NCI-H1048 (cell line): ENCODE measurements at regions not wholly inside any gene's neighbourhood (a gene's known extent, or its start where the extent isn't known, plus 50 kb on each side); places are given as distances from the start of the nearest gene placed in this dataset.
"Not testable (repeated sequence)": the region's sequence is repeated elsewhere in the genome, so short reads cannot be mapped to it uniquely, and the experiment has no call there.

Experiments
- DNase-seq: peaks from one replicate; lab custom pipeline; 2025; lab: John Stamatoyannopoulos, UW

DNA sequence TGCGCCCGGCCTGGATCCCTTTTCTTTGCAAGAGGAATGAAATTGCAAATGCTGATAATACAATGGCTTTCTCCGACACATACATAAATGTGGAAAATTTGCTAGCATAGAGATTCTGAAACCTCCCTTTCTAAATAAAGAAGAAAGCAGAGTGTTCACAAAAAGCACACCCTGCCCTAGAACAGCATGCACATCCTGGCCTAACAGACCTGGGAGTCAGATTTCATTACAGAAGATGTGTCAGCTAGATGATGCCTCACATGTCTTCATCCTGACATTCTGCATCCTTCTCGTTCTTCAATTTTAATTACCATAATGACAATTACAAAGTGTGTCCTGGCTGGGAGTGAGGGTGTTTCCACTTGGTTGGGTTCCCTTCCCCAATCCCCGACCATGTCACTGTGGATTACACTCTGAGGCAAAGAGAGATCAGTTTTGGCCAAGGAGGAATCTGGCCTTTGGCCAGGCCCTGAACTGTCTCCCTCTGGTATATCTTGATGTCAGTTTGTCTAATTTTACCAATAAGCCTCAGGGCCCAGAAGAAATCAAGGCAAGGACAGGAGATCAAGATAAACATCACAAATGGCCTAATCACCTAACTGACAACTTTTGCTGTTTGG is 104.9 kb upstream of the SPATA12 start:
- DNase-seq: no peak

DNA sequence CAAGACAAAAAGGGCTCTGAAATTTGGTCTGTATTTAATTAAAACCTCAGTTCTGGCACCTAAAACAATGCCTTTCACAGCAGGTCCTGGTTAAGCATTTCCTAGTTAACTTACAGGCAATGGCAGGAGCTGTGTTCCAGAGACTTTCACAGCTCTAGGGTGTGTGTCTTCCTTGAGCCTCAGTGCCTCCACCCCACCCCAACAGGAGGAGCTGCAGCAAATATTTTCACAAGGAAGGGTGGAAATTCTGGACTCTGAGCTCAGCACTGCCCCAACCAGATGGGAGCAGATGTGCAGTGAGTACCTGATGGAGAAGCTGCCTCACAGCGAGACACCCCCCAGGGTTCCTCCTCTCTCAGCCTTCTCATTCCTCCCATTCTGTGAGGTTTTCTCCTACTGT is 106.3 kb upstream of the SPATA12 start:
- DNase-seq: no peak

- DNase-seq: no peak
These were observed 107.6 kb upstream of the SPATA12 start for GRCh38 chr3:56952846-56953245.

DNA sequence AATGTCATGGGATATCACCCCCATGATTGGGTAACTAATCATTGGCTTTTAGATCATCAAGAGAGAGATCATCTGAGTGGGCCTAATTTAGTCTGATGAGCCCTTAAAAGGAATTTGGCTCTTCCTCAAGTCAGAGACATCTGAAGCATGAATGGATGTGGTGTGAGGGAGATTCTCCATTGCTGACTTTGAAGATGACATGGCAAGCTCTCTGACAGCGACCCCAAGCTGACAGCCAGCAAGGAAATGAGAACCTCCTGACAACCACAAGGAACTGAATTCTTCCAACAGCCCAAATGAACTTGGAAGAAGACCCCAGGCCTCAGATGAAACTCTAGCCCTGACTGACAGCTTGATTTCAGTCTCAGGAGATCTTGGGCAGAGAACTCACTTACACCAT is 108.4 kb upstream of the SPATA12 start:
- DNase-seq: no peak

DNA sequence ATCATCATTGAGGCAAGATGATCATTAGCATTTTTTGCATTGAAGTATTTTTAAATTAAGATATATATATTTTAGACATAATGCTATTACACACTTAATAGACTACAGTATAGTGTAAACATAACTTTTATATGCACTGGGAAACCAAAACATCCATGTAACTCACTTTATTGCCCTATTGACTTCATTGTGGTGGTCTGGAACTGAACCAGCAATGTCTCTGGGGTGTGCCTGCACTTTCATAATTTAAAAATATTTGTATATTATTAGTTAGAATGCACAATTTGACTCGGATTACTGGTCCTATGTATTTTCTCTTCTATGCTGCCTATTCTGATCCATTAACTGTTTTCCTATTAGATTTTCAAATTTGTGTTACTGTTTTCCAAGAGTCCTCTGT is 109.1 kb upstream of the SPATA12 start:
- DNase-seq: no peak

DNA sequence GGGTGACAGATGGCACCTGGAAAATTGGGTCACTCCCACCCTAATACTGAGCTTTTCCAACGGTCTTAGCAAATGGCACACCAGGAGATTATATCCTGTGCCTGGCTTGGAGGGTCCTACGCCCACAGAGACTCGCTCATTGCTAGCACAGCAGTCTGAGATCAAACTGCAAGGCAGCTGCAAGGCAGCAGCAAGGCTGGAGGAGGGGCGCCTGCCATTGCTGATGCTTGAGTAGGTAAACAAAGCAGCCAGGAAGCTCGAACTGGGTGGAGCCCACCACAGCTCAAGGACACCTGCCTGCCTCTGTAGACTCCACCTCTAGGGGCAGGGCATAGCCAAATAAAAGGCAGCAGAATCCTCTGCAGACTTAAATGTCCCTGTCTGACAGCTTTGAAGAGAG is 115.1 kb upstream of the SPATA12 start:
- DNase-seq: not testable (repeated sequence)

- DNase-seq: no peak
These were observed 117.9 kb upstream of the SPATA12 start for GRCh38 chr3:56942523-56942922.

GRCh38 chr3:56940976-56941375 is 119.5 kb upstream of the SPATA12 start:
- no peak for DNase-seq

DNA sequence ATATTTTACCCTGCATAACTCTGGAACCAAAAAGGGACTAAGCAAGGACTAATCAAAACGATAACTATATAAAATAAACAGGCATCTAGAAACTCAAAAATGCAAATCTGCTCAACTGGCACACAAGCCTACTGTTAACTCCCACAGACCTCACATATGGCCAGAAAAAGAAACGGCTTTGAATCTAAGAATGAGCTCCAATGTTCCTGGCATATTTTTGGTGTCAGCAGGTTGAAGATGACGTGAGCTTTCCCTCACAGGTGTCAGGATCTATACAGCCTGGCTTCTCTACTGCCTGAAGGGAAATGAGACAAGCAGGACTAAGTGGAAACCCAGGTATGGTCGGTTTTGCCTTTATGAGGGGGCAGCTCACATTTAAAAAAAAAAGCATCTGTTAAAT is 120.1 kb upstream of the SPATA12 start:
- DNase-seq: no peak

GRCh38 chr3:56939834-56940233 is 120.6 kb upstream of the SPATA12 start:
- DNase-seq: no peak

DNA sequence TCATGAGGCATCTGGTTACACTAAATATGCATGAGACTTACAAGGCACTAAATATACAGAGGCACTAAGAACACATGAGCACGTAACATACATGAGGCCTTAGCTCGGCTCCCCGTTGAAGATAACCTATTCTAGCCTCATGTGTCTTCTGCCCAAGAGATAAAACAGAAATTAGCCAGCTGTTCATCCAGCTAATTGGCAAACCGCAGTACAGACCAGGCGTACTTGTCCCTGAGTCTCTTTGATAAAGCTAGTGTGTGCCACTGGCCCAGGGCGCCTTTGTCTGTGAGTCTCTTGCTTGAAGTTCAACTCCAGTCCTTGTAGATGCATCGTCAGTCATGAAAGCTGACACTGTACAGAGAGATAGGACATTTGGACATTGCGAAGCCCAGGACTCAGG is 121.9 kb upstream of the SPATA12 start:
- DNase-seq: no peak

GRCh38 chr3:56937580-56937979 is 122.9 kb upstream of the SPATA12 start:
- DNase-seq: no peak

GRCh38 chr3:56935811-56936210 is 124.7 kb upstream of the SPATA12 start:
- DNase-seq: no peak

DNA sequence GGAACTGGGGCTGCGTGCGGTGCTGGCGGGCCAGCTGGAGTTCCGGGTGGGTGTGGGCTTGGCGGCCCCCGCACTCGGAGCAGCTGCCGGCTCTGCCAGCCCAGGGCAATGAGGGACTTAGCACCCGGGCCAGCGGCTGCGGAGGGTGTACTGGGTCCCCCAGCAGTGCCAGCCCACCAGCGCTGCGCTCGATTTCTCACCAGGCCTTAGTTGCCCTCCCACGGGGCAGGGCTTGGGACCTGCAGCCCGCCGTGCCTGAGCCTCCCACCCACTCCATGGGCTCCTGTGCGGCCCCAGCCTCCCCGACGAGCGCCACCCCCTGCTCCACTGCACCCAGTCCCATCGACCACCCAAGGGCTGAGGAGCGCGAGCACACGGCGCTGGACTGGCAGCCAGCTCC is 126.0 kb upstream of the SPATA12 start:
- not testable (repeated sequence) for DNase-seq

DNA sequence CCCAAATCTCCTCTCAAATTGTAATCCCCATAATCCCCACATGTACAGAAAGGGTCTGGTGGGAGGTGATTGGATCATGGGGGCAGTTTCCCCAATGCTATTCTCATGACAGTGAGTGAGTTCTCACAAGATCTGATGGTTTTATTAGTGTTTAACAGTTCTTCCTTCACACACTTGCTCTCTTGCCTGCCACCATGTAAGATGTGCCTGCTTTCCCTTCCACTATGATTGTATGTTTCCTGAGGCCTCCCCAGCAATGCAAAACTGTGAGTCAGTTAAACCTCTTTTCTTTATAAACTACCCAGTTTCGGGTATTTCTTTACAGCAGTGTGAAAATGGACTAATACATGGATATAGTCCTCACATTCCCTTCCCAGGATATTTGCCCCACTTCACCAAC is 126.7 kb upstream of the SPATA12 start:
- DNase-seq: no peak

- no peak for DNase-seq
These were observed 127.6 kb upstream of the SPATA12 start for GRCh38 chr3:56932866-56933265.

GRCh38 chr3:56931836-56932235 is 128.6 kb upstream of the SPATA12 start:
- DNase-seq: no peak

DNA sequence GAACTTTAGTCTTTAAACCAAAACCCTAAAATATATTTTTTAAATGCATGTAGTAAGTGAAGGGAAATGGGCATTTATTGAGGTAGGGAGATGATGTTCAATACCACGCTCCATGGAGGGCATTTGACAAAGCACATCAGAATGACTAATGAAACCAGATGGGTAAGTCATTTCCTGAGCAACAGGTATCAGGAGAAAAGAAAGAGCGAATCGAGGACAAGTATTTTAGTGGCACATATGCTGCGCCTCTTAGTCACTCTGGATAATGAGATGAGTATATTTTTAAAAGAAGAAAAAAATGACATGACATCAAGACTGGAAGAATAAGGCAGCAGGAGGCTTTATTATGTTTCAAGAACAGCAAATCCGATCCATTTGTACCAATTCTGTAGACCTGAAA is 129.0 kb upstream of the ARHGEF3 start:
- no peak for DNase-seq

GRCh38 chr3:56929809-56930615 is 128.3 kb upstream of the ARHGEF3 start:
- no peak for DNase-seq

DNA sequence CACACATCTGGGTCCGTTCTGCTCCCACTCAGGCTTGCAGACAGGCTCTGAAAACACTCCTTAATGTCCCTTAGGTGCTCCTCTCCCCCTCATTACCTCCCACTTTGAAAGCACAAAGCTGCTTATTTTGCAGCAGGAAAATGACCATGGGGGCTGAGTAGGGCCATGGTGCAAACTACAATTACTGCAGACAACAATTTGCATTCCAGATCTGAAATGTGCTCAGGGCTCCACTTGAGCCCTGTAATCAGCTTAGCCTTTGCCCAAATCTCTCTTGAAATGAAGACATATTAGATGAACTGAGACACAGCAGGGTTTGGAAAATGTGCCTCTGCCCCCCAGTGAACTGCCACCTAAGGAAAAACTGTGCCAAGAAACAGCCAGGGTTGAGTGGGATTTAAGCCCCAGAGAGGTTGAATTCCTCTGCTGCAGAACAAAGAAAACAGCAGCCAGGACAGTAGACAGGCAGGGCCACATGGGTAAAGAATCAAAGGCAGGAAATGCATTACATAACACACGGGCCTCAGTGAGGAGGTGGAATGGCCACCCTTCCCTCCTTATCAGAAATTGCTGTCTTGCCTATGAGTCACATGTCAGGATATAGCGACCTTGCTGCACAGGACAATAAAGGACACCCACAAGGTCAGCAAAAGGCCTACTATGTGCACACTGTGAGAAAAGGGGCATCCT is 126.8 kb upstream of the ARHGEF3 start:
- no peak for DNase-seq

- no peak for DNase-seq
These were observed 126.1 kb upstream of the ARHGEF3 start for GRCh38 chr3:56927855-56928254.

DNA sequence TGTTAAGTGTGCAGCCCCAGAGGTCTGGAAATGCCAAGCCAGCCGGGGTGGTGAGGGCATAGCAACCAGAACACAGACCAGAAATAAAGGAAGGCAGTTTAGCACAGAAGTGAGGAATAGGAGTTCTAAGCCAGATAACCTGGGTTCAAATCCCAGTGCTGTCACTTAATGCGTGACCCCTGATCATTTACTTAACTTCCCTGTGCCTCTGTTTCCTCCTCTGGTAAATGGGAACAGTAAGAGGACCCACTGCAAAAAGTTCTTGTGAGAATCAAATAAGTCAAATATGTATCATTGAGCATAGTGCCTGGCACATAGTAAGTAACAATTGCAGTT is 125.2 kb upstream of the ARHGEF3 start:
- no peak for DNase-seq

DNA sequence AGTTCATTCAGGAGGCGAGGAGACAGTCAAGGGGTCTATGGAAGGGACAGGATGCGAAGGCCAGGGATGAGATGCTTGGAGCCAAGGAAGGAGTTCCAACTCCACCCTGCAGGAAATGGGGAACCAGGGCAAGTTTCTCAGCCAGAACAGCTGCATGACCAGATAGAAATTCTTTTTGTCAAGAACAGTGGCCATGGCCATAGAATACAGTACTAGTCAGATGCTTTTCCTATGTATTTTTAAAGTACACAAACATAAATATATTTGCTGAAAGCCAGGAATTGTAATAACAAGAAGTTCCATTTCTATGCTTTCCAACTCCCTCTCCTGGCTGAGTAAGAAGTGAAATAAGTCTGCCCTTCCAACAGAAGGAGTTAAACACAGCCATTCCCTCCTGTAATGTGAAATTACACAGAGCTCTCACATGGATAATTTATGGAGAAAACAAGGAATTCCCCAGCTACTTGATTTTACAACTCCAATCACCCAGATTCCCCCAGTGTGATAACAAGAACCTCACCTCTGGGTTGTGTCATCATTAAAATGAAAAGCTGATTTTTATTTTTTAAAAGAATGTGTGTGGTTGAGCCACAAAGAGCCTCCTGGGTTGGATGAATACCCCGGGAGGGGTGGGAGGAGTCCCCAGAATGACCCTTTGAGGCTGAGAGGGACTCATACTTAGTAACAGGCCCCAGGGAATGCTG is 124.6 kb upstream of the ARHGEF3 start:
- DNase-seq: no peak
